ENCODE measurements at regions not wholly inside any gene's neighbourhood (a gene's known extent, or its start where the extent isn't known, plus 50 kb on each side); places are given as distances from the start of the nearest gene placed in this dataset.

- TF ChIP-seq ZNF609 (CRISPR knock-in tag; IDR thresholded peaks at IDR 0.05; ENCODE audit: borderline replicate concordance), result no peak
- no peak for TF ChIP-seq POU5F1 (IDR thresholded peaks at IDR 0.05; ENCODE audit: borderline replicate concordance, low read depth, low read length, partially characterized antibody)
- TF ChIP-seq SIX5 (IDR thresholded peaks at IDR 0.05; ENCODE audit: borderline replicate concordance in 1 of 2, insufficient read depth in 1 of 2, low read depth in 1 of 2, low read length in 2 of 2), result no peak
- no peak for TF ChIP-seq ZBTB8A (IDR thresholded peaks at IDR 0.05; ENCODE audit: partially characterized antibody)
- no peak for TF ChIP-seq NFIX (CRISPR knock-in tag; IDR thresholded peaks at IDR 0.05; ENCODE audit: low read depth)
- TF ChIP-seq ZNF280B (CRISPR knock-in tag; IDR thresholded peaks at IDR 0.05), result no peak
- no peak for TF ChIP-seq HNRNPH1 (optimal IDR thresholded peaks at IDR 0.05; ENCODE audit: low read depth, low read length)
- no peak for TF ChIP-seq CCNT2 (IDR thresholded peaks at IDR 0.05; ENCODE audit: borderline replicate concordance, extremely low read depth, insufficient read length, low read depth, low read length)
- TF ChIP-seq NCOR1 (IDR thresholded peaks at IDR 0.05), result no peak
- TF ChIP-seq TEAD1 (CRISPR knock-in tag; IDR thresholded peaks at IDR 0.05), result 0 out of 4 replicates have a peak, but pooled peaks of 1 of the 2 experiments have one; percentile 27
- TF ChIP-seq RFX1 (IDR thresholded peaks at IDR 0.05), result no peak
- TF ChIP-seq RERE (CRISPR knock-in tag; IDR thresholded peaks at IDR 0.05; ENCODE audit: borderline replicate concordance), result no peak
- no peak for TF ChIP-seq ZNF445 (CRISPR knock-in tag; IDR thresholded peaks at IDR 0.05; ENCODE audit: low read depth)
These were observed 63.2 kb upstream of the PODXL start (continued) for GRCh38 chr7:131619336-131620305.
